ENCODE measurements at regions not wholly inside any gene's neighbourhood (a gene's known extent, or its start where the extent isn't known, plus 50 kb on each side); places are given as distances from the start of the nearest gene placed in this dataset.

DNA sequence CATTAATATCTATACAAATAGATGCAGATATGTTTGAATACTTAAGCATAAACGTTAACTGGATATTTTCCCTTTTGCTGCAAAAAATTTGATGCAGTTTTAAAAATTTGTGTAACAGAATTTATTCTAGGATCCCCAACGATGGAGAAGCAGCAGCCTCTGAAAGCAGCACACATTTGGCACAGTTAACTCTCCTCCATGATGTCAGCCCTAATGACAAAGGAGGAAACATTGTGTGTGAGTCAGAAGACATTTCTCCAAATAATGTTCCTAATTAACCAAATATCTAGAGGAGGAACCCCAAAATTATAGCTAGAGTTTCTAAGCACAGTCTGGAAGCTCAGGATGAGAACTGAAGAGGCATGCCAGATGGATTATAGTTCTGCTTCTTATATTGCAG lies 281.9 kb upstream of the MAD2L1 start:
- no peaks in the 10 kb centered on the region for H3K27me3 Mint-ChIP-seq
- no peaks in the 10 kb centered on the region for H3K36me3 Mint-ChIP-seq (ENCODE audit: low read depth)
- H3K27ac Mint-ChIP-seq, result no peak overlapping the region
- Histone ChIP-seq H3K27me3 (ENCODE audit: control insufficient read depth in 1 of 2, insufficient read depth in 2 of 2, low read length in 2 of 2) (no peaks in the 10 kb centered on the region), H3K4me3 (ENCODE audit: low read length) (no peak overlapping the region), H3K4me1 (ENCODE audit: insufficient read depth, low read length) (no peaks in the 10 kb centered on the region), H3K9me3 (ENCODE audit: control insufficient read depth in 1 of 2, insufficient read depth in 1 of 2, low read length in 2 of 2) (no peaks in the 10 kb centered on the region), H3K36me3 (ENCODE audit: insufficient read depth, low read length) (no peaks in the 10 kb centered on the region), H3K27ac (ENCODE audit: low read depth in 1 of 2, low read length in 2 of 2) (no peak overlapping the region)
- ChIA-PET CTCF (no interaction called here), POLR2A (no interaction called here)
- no peaks in the 10 kb centered on the region for H3K9me3 Mint-ChIP-seq
- intact Hi-C loops (cut with DNase I, micrococcal nuclease), result no loop called here
- DNase-seq (no peak), ATAC-seq (ENCODE audit: poor library complexity) (no peak)
- TF ChIP-seq, protein P1, sequence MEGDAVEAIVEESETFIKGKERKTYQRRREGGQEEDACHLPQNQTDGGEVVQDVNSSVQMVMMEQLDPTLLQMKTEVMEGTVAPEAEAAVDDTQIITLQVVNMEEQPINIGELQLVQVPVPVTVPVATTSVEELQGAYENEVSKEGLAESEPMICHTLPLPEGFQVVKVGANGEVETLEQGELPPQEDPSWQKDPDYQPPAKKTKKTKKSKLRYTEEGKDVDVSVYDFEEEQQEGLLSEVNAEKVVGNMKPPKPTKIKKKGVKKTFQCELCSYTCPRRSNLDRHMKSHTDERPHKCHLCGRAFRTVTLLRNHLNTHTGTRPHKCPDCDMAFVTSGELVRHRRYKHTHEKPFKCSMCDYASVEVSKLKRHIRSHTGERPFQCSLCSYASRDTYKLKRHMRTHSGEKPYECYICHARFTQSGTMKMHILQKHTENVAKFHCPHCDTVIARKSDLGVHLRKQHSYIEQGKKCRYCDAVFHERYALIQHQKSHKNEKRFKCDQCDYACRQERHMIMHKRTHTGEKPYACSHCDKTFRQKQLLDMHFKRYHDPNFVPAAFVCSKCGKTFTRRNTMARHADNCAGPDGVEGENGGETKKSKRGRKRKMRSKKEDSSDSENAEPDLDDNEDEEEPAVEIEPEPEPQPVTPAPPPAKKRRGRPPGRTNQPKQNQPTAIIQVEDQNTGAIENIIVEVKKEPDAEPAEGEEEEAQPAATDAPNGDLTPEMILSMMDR (IDR thresholded peaks at IDR 0.05), result no peak
- H3K4me3 Mint-ChIP-seq, result no peak overlapping the region
- no peaks in the 10 kb centered on the region for H3K4me1 Mint-ChIP-seq (ENCODE audit: low read depth)

DNA sequence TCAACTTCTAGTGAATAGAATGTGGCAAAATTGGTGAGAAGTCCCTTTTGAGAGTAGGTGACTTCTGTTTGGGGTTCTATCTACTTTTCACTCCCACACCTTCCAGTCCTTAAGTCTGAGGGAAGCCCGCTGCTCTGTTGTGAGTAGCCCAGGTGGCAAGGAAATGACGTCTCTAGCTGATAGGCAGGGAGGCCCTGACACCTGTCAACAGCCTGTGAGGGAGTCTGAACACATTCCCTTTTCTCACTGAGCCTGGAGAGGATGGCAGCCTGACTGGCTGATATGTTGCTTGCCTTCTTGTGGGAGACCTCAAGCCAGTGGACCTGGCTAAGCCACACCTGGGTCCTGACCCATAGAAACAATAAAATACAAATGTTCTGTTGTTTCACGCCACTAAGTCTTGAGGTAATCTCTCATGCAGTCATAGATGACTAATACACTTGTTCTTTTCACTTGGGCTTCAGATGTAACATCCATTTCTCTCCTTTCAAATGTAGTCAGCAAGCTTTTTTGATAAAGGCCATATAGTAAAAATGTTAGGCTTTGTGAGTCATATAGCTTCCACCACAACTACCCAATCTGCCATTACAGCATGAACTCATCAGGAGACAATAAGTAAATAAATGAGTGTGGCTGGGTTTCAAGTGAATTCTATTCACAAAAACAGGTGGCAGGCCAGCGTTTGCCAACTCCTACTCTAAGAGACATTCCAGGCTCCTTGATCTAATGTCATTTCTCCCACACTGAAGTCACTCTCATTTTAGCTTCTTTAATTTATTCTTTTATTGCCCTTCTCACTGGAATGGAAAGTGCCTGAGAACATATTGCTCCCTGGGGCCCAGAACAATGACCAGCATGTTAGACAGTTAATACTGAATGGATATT lies 265.1 kb upstream of the MAD2L1 start:
- Histone ChIP-seq H3K9me3 (ENCODE audit: control insufficient read depth in 1 of 2, insufficient read depth in 1 of 2, low read length in 2 of 2) (peaks cover 0 to 3% of the 10 kb centered on the region in 2 experiments), H3K4me3 (ENCODE audit: low read length) (no peak overlapping the region), H3K36me3 (ENCODE audit: insufficient read depth, low read length) (no peaks in the 10 kb centered on the region), H3K4me1 (ENCODE audit: insufficient read depth, low read length) (no peaks in the 10 kb centered on the region), H3K27ac (ENCODE audit: low read depth in 1 of 2, low read length in 2 of 2) (no peak overlapping the region), H3K27me3 (ENCODE audit: control insufficient read depth in 1 of 2, insufficient read depth in 2 of 2, low read length in 2 of 2) (no peaks in the 10 kb centered on the region)
- intact Hi-C loops (cut with DNase I, micrococcal nuclease), result no loop called here
- no peaks in the 10 kb centered on the region for H3K4me1 Mint-ChIP-seq (ENCODE audit: low read depth)
- ChIA-PET POLR2A (no interaction called here), CTCF (no interaction called here)
- peaks cover 5% of the 10 kb centered on the region for H3K27me3 Mint-ChIP-seq
- H3K4me3 Mint-ChIP-seq, result no peak overlapping the region
- H3K36me3 Mint-ChIP-seq (ENCODE audit: low read depth), result no peaks in the 10 kb centered on the region
- no peak for DNase-seq
- no peak for ATAC-seq (ENCODE audit: poor library complexity)
- H3K9me3 Mint-ChIP-seq, result no peaks in the 10 kb centered on the region
- no peak overlapping the region for H3K27ac Mint-ChIP-seq
- TF ChIP-seq, protein P1 (IDR thresholded peaks at IDR 0.05), result no peak

DNA sequence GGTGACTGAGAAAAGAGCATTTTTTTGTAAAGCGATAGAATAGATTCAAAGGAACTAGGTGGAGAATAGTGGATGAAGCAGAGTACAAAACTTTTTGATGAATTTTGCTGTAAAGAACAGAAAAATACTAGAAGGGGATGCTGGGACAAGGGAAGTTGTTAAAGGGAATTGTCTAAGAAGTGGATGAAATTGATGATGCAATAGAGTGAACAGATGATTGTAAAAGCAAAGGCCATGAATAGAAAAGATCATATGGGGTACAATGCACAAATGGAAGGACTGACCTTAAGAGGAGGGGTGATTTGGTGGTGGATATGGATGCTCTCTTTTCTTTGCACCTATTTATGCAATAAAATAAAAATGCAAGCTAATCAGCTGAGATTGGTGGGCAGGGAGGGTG lies 262.7 kb upstream of the MAD2L1 start:
- H3K9me3 Mint-ChIP-seq, result no peaks in the 10 kb centered on the region
- no peaks in the 10 kb centered on the region for H3K27me3 ChIP-seq (ENCODE audit: control insufficient read depth in 1 of 2, insufficient read depth in 2 of 2, low read length in 2 of 2)
- POLR2A ChIA-PET, result no interaction called here
- peaks cover 0 to 3% of the 10 kb centered on the region in 2 experiments for H3K9me3 ChIP-seq (ENCODE audit: control insufficient read depth in 1 of 2, insufficient read depth in 1 of 2, low read length in 2 of 2)
- H3K4me3 Mint-ChIP-seq, result no peak overlapping the region
- DNase-seq, result no peak
- no peak overlapping the region for H3K4me3 ChIP-seq (ENCODE audit: low read length)
- TF ChIP-seq, protein P1 (IDR thresholded peaks at IDR 0.05), result no peak
- no peak for ATAC-seq (ENCODE audit: poor library complexity)
- intact Hi-C loops (cut with DNase I, micrococcal nuclease), result no loop called here
- H3K36me3 ChIP-seq (ENCODE audit: insufficient read depth, low read length), result no peaks in the 10 kb centered on the region
- H3K4me1 ChIP-seq (ENCODE audit: insufficient read depth, low read length), result no peaks in the 10 kb centered on the region
- CTCF ChIA-PET, result no interaction called here
- no peak overlapping the region for H3K27ac Mint-ChIP-seq
- peaks cover 5% of the 10 kb centered on the region for H3K27me3 Mint-ChIP-seq
- H3K27ac ChIP-seq (ENCODE audit: low read depth in 1 of 2, low read length in 2 of 2), result no peak overlapping the region
- no peaks in the 10 kb centered on the region for H3K36me3 Mint-ChIP-seq (ENCODE audit: low read depth)
- no peaks in the 10 kb centered on the region for H3K4me1 Mint-ChIP-seq (ENCODE audit: low read depth)
